ENCODE measurements at regions not wholly inside any gene's neighbourhood (a gene's known extent, or its start where the extent isn't known, plus 50 kb on each side); places are given as distances from the start of the nearest gene placed in this dataset.

GRCh38 chr16:82567175-82567574, 59.6 kb upstream of the CDH13 start:
- DNase-seq (ENCODE audit: low read depth): no peak

GRCh38 chr16:82563401-82563800, 63.4 kb upstream of the CDH13 start:
- DNase-seq (ENCODE audit: low read depth): no peak

- no peak for DNase-seq (ENCODE audit: low read depth)
These were observed 64.5 kb upstream of the CDH13 start for GRCh38 chr16:82562183-82562683.

GRCh38 chr16:82560805-82561325, 65.9 kb upstream of the CDH13 start:
- DNase-seq (ENCODE audit: low read depth): no peak

- no peak for DNase-seq (ENCODE audit: low read depth)
These were observed 82.2 kb upstream of the CDH13 start for GRCh38 chr16:82544378-82545160.

GRCh38 chr16:82542714-82543113, 84.1 kb upstream of the CDH13 start:
- no peak for DNase-seq (ENCODE audit: low read depth)

- no peak for DNase-seq (ENCODE audit: low read depth)
These were observed 85.7 kb upstream of the CDH13 start for GRCh38 chr16:82541103-82541502.

GRCh38 chr16:82535764-82536163, 91.0 kb upstream of the CDH13 start:
- no peak for DNase-seq (ENCODE audit: low read depth)

GRCh38 chr16:82535262-82535661, 91.5 kb upstream of the CDH13 start:
- no peak for DNase-seq (ENCODE audit: low read depth)

- DNase-seq (ENCODE audit: low read depth): no peak
These were observed 93.6 kb upstream of the CDH13 start for GRCh38 chr16:82533189-82533588.

- no peak for DNase-seq (ENCODE audit: low read depth)
These were observed 95.9 kb upstream of the CDH13 start for GRCh38 chr16:82530883-82531282.

GRCh38 chr16:82527101-82527500, 99.7 kb upstream of the CDH13 start:
- no peak for DNase-seq (ENCODE audit: low read depth)

GRCh38 chr16:82524976-82525375, 101.8 kb upstream of the CDH13 start:
- no peak for DNase-seq (ENCODE audit: low read depth)

- no peak for DNase-seq (ENCODE audit: low read depth)
These were observed 103.0 kb upstream of the CDH13 start for GRCh38 chr16:82523815-82524214.

- no peak for DNase-seq (ENCODE audit: low read depth)
These were observed 104.7 kb upstream of the CDH13 start for GRCh38 chr16:82522026-82522425.

- DNase-seq (ENCODE audit: low read depth): no peak
These were observed 108.0 kb upstream of the CDH13 start for GRCh38 chr16:82518811-82519210.

GRCh38 chr16:82514262-82514661, 112.5 kb upstream of the CDH13 start:
- DNase-seq (ENCODE audit: low read depth): no peak

GRCh38 chr16:82510789-82511305, 115.9 kb upstream of the CDH13 start:
- DNase-seq (ENCODE audit: low read depth): no peak

- no peak for DNase-seq (ENCODE audit: low read depth)
These were observed 116.9 kb upstream of the CDH13 start for GRCh38 chr16:82509691-82510430.

- DNase-seq (ENCODE audit: low read depth): no peak
These were observed 119.8 kb upstream of the CDH13 start for GRCh38 chr16:82506692-82507670.

GRCh38 chr16:82504836-82505235, 121.9 kb upstream of the CDH13 start:
- no peak for DNase-seq (ENCODE audit: low read depth)

- DNase-seq (ENCODE audit: low read depth): no peak
These were observed 127.5 kb upstream of the CDH13 start for GRCh38 chr16:82499302-82499701.

Data from stimulated activated CD8-positive, alpha-beta memory T cell treated with anti-CD3 and anti-CD28 coated beads, Interleukin-7, amount 100 ng/mL, for 24 hours (primary cell).